ENCODE measurements at regions not wholly inside any gene's neighbourhood (a gene's known extent, or its start where the extent isn't known, plus 50 kb on each side); places are given as distances from the start of the nearest gene placed in this dataset.

DNA sequence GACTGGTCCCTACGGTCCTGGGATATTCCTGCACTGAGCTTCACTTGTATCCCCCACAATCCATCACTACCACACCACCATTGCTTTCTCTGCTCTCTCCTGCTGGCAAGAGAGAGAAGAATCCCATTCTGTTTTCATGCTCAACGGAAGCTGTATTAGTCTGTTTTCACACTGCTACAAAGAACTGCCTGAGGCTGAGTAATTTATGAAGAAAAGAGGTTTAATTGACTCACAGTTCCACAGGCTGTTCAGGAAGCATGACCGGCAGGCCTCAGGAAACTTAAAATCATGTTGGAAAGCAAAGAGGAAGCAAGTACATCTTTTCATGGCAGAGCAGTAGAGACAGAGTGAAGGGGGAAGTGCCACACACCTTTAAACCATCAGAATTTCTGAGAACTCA is 260.4 kb upstream of the LYZL1 start:
- no peak for DNase-seq (ENCODE audit: low spot score)

DNA sequence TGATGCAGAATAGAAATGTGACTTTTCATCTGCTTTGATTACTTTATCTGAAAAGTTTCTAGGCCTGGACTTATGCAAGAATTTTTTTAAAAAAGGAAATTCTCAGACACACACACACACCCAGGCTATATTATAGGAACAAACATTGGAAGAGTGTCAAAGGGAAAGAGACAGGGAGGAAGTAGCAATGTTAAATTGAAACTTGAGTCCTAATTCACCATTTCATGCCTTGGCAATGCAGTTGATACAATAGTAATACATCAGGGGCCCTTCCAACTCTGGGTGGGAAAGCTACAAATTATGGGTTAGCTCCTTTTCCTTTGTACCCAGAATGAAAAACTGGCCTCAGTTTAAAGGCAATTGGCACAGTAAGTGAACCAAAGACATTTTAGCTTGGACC is 258.0 kb upstream of the LYZL1 start:
- DNase-seq (ENCODE audit: low spot score): no peak

DNA sequence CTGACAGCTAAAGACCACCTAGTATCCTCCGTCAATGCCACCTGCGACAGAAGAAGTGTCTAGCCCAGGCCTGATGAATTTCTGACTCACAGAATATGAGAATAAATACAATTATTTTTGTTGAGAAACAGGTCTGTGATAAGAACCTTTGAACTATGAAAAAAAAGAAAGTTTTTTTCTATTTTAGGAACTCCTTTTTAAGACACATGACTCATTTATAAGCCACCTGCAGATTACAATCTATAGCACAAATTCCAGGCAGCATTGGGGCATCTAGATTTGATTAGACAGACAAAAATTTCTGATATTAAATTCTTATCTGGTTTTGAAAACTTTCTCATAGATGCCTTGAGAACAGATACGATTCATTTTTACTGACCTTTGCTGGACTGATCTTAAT is 256.7 kb upstream of the LYZL1 start:
- no peak for DNase-seq (ENCODE audit: low spot score)

DNA sequence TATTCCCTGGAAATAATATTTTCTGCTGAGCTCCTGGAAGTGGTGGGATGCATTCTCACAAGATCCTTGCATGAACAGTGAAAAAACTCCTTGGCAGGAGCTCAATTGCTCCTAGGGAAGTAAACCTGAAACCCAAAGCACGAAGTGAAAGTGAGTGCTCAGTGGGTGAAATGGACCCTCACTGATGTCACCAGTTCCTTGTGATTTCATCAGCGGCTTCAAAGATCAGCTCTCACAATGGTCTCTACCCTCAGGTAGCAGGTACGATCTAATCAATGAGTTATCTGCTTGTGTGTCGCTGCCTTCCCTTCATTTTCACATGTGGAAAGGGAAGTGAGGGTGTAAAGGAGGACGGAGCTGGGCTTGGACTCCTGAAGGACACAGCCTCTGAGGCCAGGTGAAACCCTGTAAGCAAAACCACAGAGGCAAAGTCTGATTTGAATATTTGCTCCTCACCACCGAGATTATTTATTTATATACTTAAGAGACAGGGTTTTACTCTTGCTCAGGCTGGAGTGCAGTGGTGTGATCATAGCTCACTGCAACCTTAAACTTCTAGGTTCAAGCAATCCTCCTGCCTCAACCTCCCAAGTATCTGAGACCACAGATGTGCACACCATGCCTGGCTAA is 255.4 kb upstream of the LYZL1 start:
- DNase-seq (ENCODE audit: low spot score): no peak

DNA sequence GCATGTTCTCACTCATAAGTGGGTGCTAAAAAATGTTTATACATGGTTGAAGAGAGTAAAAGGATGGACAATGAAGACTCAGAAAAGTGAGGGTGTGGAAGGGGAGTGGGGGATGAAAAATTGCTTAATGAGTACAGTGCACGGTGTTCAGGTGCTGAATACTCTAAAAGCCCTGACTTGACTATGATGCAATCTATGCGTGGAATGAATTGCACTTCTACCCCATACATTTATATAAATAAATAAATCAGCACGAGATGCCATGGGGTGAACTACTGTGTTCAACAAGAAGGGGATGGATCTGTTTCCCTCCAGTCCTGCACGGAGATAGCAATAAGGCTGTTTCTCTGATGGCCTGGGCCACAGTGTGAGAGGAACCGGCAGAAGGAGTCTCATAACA is 254.3 kb upstream of the LYZL1 start:
- no peak for DNase-seq (ENCODE audit: low spot score)

DNA sequence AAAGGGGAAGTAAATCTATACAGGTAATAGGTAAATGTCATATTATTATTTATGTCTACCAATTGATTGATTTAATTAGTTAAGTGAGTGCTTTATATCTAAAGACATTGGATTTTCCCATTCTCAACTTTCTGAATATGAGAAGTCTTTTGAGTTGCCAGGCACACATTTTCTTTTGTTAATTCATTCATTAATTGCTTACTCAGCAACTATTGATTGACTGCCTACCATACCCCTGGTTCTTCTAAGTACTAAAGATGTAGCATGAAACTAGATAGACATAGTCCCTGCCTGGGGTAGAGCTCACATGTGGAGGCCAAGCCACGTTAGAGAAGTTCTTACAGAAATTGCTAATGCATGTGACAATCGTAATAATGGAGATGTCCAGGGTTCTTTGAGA is 253.1 kb upstream of the LYZL1 start:
- no peak for DNase-seq (ENCODE audit: low spot score)

DNA sequence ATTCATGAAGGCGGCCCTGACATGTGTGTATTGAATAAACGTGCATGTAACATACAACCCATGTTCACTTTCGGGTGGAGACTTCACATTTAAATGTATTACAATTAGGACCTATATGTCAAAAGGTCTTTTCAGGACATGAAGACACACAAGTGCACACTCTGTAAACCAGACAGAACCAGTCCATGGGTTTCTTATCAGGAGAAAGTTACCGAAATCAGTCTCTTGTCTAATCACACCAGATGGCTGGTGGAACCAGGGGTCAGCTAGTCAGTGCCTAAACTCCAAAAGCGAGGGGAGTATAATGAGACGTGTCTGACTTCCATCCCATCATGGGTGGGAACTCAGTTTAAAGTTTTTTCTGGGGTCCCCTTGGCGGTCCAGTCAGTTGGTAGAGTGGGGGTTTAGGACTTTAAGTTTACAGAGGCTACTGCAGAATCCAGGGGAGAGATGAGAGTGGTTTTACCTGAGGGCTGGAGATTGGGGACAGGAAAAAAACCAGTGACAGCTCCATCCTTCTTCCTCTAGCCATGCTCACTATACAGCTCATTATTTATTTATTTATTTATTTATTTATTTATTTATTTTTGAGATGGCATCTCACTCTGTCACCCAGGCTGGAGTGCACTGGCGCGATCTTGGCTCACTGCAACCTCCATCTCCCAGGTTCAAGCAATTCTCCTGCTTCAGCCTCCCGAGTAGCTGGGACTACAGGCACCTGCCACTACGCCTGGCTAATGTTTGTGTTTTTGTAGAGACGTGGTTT is 251.3 kb upstream of the LYZL1 start:
- no peak for DNase-seq (ENCODE audit: low spot score)

DNA sequence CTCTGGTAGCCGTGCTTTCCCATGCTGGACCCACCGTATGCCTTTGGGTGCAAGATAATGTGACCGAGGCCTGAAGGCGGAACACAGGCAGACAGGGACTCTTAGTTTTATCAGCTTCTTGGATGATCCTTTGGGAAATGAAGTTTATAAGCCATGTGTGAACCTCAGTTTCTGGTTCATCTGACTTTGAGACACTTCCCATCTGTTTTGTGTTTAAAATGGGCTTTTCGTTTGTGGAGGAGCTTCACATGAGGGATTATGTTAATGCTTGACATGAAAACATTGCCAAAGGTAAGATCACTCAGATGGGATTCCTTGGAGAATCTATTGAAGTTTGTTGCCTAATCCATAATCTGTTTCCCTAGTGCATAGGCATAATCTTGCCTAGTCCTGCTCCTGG is 249.8 kb upstream of the LYZL1 start:
- no peak for DNase-seq (ENCODE audit: low spot score)

DNA sequence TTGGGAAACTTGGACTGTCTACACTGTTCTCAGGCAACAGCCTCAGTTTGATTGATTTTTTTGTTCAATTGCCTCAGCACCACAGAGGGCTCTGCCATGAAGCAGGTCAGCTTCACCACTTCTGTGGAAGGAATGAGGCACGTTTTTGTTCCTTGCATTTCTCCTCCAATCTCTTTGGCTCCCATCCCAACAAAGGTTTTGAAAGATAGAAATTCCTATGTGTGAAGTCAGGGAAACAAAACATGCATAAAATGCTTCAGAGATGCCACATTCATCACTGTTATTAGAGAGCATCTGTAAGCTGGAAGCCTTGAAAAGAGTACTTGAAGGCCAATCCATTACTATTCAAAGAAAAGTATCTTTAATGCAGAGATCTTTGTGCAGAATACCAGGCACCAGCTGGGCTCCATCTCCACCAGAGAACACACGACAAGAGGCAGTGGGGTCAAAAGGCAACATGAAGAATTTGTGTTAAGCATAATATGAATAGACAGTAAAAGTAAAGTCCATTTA is 249.1 kb upstream of the LYZL1 start:
- no peak for DNase-seq (ENCODE audit: low spot score)

DNA sequence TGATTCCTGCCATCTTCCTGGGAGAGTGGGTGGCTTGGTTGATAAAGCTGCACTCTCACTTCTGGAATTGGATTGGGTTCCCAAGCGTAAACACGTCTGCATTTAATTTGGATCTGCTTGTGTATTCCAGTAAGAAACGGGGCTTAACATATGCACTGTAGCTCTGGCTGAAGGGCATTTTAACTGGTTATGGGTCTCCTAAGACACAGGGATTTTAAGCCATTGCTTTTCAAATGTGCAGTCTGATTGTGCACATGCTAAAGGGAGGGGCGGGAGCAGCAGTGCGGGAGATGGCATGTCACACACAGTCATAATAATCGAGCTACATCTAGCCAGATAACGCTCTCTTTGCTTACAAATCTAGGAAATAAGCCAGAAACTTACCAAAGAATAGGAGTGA is 247.3 kb upstream of the LYZL1 start:
- DNase-seq (ENCODE audit: low spot score): no peak

DNA sequence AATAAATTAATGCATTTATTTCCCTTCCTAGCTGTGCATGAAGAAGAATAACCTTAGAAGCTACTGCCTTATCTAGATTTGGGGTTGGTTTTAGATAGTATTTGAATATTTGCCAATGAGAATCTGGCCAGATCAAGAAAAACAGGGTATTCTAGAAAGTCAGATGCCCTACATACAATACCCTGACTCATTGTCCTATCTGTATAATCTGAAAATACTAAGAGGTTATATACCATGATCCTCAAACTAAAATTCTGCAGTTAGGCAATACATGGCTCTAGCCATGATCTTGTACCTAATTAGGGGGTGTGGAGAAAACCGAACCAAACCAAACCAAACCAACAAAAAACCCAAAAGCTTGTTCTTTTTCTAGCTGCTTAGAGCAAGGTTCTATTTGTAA is 240.4 kb upstream of the LYZL1 start:
- no peak for DNase-seq (ENCODE audit: low spot score)

DNA sequence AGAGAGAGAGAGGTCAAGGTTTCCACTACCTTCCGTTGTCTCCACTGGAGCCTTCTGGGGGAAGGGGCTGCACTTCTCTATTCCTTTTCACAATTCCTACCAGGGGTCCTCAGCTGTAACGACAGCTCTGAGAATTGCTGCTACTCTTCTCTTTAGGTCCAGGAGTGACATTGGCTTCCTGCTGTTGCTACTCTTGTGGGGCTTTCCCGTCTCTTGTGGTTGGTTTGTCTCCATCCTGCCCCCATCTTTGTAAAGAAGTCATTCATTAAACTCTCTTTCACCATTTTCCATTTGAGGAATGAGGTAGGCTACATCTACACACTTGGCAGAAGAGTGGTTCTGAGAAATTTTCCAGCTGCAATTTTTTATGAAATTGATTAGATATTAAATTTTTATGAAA is 238.8 kb upstream of the LYZL1 start:
- no peak for DNase-seq (ENCODE audit: low spot score)

DNA sequence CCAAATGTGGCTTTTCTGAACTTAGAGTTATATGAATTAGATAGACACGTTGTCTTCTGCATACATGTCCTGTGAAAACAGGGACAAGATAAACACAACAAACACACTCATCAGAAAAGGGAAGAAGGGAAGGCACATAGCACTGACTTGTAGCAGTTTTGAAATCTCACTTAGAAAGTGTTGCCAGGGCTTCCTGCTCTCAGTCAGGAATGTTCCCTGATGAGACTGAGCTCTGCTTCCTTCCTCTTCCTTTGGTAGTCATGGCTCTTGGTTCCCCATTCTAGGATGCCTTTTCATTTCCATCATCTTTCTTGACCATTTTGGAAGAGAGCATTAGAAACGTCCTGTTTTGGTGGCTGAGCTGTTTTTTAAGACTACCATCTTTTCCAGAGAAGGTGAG is 233.8 kb upstream of the LYZL1 start:
- DNase-seq (ENCODE audit: low spot score): no peak

DNA sequence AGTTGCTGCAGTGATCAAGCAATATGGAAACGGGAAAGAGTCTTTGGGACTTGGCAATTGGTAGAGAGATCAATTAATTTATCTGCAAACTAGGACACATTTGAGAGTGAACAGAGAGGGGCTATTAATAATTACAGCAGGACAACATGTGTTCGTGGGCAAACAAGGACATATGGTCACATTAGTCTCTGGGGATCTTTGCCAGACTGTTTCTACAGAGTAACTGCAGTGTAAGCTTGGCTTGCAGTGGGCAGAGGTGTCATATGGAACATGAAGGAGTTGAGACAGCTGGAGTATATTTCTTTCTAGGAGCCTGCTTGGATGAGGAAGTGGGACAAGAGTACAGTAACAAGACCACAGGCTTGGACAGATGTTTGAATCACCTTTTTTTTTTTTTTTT is 232.1 kb upstream of the LYZL1 start:
- no peak for DNase-seq (ENCODE audit: low spot score)

DNA sequence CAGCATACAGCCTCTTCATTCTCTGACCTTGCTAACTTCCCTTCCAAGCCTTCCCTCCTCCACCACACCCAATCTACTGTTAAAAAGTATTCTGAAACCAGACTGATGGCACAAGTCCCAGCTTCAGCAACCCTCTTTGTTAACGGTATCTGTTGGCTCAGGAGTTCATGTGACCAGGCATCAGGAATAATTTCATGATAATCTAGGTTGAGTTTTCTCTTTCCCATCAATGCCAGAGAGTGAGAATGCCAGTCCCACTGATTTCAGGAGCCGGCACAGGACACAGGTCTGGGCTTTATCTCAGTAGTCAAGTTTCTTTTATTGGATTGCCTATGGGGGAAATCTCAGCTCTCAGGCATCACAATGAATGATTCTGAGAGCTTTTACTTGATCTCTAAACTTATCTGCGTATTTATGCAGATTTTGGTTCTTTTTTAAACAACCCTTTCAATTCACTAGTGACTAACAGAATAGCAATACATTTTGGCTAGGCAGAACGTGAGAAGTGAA is 231.0 kb upstream of the LYZL1 start:
- DNase-seq (ENCODE audit: low spot score): no peak

DNA sequence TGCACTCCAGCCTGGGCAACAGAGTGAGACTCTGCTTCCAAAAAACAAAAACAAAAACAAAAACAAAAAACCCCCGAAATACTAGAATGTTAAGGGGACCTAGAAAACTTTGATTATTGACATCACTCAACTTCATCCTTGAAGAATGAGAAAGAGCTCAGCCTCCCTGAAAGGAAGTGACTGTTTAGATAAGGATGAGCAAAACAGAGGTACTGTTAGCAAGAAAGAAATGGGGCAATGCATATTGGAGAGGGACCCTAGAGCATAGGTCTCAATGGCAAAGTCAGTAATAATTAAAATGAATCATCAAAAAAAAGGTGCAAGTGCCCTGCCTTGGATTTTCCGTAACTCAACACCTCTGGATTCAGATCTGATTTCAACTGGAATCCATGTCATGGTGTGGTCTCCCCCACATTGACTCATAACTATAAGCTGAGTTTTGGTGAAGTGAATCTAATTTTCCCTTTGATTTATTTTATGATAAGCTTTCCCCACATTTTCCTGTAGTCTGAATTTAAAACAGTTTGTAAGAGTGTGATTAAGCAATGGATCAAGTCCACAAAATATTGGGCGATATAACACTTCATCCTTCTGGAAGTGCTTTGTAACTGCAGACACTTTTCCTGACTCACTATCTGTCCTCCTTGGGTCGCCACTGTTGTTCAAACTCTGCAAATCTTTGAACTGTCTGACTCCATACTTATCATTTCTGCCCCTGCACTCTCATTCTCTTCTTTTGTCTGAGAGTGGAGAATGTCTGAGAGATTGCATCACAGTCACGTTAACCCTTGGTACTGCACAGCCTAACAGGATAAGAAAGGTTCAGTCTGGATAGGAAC is 224.8 kb upstream of the LYZL1 start:
- no peak for DNase-seq (ENCODE audit: low spot score)

DNA sequence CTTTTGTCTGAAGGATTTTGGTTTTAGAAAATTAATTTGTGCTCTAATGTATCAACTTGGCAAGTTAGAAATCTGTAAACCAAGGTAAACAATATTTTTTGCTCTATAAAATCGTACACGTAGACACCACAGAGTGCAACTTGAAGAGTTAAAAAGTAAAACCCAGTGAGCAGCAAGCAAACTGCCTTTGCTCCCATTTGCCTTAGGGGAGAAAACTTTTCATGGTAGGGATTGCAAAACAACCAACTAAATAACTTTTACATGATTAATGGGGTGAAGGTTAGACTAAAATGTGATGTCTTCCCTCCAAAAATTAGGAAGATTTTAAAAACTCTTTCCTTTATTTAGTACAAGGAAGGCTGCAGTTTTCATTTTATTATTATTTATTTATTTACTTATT is 224.2 kb upstream of the LYZL1 start:
- DNase-seq (ENCODE audit: low spot score): no peak

DNA sequence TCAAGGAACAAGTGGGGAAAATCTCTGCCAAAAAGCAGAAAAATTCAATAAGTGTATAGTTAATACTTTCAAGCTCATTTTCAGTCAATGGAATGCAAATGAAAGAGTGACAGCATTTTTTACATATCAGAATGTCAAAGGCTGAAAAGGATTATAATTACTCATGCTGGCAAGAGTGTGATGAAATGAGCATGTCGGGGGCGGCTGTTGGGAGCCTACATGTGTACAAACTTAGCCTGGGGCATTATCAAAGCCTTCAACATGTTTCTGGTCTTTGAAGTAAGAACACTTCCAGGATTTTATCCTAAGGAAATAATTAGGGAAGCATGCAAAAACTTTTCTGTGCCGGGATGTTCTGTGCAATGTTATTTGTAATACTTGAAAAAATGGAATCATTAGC is 221.7 kb upstream of the LYZL1 start:
- no peak for DNase-seq (ENCODE audit: low spot score)

DNA sequence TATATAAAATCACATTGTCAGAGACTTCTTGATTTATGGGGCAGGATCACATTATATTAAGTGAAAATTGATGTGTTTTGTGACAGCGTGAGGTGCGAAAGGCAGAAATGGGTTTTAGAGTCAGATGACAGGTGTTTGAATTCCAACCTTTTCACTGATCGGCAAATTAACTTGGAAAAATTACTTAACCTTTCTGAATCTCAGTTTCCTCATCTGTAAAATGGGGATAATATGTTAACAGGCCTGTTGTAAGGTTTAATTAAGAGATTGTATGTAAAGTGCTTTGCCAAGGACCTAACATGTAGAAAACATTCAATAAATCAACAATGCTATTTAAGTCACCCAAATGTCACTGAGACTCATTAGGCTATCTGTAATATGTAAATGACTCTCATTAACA is 221.2 kb upstream of the LYZL1 start:
- DNase-seq (ENCODE audit: low spot score): no peak

DNA sequence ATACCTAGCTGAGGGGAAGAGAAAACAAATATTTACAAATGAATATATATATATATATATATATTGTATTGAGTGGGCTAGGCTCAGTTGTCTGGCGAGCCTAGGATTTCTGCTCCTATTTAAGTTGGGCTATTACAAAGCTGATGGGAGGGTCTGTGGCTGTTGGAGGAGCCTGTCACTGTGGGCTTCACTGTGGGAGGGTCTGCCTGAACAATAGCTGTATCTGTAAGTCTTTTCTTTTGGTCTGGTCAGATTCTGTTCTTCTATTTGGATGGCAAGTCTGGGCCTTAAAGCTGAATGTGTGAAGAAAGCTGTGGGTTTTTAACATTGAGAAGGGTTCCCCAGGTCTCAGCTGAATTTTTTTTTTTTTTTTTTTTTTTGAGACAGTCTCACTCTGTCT is 220.6 kb upstream of the LYZL1 start:
- DNase-seq (ENCODE audit: low spot score): no peak

DNA sequence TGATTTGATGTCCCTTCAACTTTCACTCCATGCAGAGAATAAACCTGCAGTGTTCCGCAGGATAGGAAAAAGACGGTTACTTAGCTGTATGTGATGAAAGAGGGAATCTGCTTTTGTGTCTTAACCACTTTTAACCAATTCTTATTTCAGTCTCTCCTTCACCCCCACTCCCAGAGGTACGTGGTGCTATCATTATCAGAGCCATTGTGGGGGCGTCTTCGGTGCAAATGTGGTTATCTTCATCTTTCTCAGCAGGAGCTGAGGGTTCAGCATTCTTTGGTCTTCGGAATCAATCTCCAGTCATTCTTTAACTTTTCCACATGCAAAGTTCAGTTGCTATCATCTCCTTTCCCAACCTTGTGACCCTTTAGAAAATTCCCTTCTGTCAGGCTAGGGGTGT is 219.9 kb upstream of the LYZL1 start:
- no peak for DNase-seq (ENCODE audit: low spot score)

DNA sequence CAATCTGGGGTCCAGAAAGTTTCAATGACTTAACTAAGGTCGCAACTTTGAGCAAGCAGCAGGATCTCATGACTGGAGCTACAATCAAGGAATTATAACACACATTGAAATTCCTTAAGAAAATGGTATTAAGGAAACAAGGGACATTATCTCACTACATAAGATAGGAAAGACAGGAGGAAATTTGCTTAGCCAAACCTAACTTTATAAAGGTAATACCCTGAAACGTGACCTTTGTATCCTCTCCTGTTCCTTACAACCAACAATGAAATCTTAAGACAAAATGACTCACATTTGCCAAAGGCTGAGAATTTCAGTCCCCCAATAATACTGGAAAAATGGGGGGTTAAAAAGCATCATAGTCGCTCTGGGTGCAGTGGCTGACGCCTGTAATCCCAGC is 218.9 kb upstream of the LYZL1 start:
- no peak for DNase-seq (ENCODE audit: low spot score)

DNA sequence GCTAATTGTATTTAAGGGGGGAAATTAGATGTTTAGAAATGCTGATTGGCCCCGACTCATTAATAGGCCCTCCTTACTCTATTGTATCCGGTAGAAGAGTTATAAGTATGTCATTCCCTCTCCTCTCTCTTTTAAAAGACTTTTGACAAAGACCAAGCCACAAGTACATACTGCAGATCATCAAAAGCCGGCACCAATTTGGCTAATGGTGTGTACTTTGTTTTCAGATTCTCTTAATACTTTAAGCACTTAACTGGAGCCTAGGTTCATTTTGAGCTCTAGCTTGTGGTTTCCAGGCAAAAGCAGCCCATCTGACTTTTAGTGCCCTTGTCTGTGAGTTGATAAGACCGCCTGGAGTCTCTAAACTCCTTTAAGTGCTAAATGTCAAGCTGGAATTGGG is 210.0 kb upstream of the LYZL1 start:
- DNase-seq (ENCODE audit: low spot score): no peak
